Lower leg skin (tissue), 4 donors: ENCODE measurements at regions not wholly inside any gene's neighbourhood (a gene's known extent, or its start where the extent isn't known, plus 50 kb on each side); places are given as distances from the start of the nearest gene placed in this dataset.

Experiments
- DNase-seq, 2 donors: peaks; one replicate each; pipeline ENCODE4 v3.0.0-alpha.2; 2019; ENCODE audit warnings: low spot score in 2 of 2
- H3K4me3 ChIP-seq: fragments of 200-600 bp; sonication (generic); 2 replicates; pipeline ENCODE4 v1.5.1; 2017; ENCODE audit warnings: mild to moderate bottlenecking, low read depth; ENCODE audit not compliant: poor library complexity, severe bottlenecking
- CTCF ChIP-seq, 3 donors: fragments of 450-650 bp; IDR thresholded peaks; one replicate each; pipeline ENCODE4 v1.5.1; 2016; ENCODE audit warnings: antibody characterized with exemption in 3 of 3, mild to moderate bottlenecking in 3 of 3, moderate library complexity in 2 of 3
- POLR2A ChIP-seq, 2 donors: fragments of 450-650 bp; IDR thresholded peaks; one replicate each; pipeline ENCODE4 v1.6.1; 2016 to 2017; ENCODE audit warnings: antibody characterized with exemption in 2 of 2, mild to moderate bottlenecking in 1 of 2, moderate library complexity in 1 of 2
- WGBS, 2 donors: methylation state at CpG; one replicate each; pipeline ENCODE4 v1.1.5; 2018; 5-methylcytosine and 5-hydroxymethylcytosine counted together
- intact Hi-C: fragments of 100-400 bp; cut with DNase I; formaldehyde crosslinking; loops from one replicate; pipeline ENCODE4 v1.15.0; 2023; ENCODE audit warnings: low total_unique reads

- no peak for DNase-seq
- TF ChIP-seq CTCF (IDR thresholded peaks at IDR 0.05) (no peak), POLR2A (IDR thresholded peaks at IDR 0.05) (no peak)
- no peak overlapping the region for H3K4me3 ChIP-seq
- intact Hi-C loops = no loop called here
- 23 to 42% methylated on average over 3 of the region's 3 CpGs for WGBS, 2 donors
Observed at GRCh38 chr2:139720056-139720455, 939.9 kb upstream of the NXPH2 start.

GRCh38 chr2:139704606-139705005, 924.4 kb upstream of the NXPH2 start:
- intact Hi-C loops = no loop called here
- H3K4me3 ChIP-seq = no peak overlapping the region
- no peak for DNase-seq
- no peak for TF ChIP-seq POLR2A (IDR thresholded peaks at IDR 0.05)
- no peak for TF ChIP-seq CTCF (IDR thresholded peaks at IDR 0.05)

GRCh38 chr2:139694327-139694726, 914.1 kb upstream of the NXPH2 start:
- intact Hi-C loops = no loop called here
- TF ChIP-seq POLR2A (IDR thresholded peaks at IDR 0.05) (no peak), CTCF (IDR thresholded peaks at IDR 0.05) (no peak)
- 68% methylated on average over 1 of the region's 1 CpG for WGBS, 2 donors
- no peak for DNase-seq
- no peak overlapping the region for H3K4me3 ChIP-seq

- H3K4me3 ChIP-seq = no peak overlapping the region
- intact Hi-C loops = no loop called here
- TF ChIP-seq CTCF (IDR thresholded peaks at IDR 0.05) = no peak
- TF ChIP-seq POLR2A (IDR thresholded peaks at IDR 0.05) = no peak
- WGBS, 2 donors = 82 to 83% methylated on average over 3 of the region's 3 CpGs
- DNase-seq = no peak
Observed at GRCh38 chr2:139686205-139686604, 906.0 kb upstream of the NXPH2 start.

DNA sequence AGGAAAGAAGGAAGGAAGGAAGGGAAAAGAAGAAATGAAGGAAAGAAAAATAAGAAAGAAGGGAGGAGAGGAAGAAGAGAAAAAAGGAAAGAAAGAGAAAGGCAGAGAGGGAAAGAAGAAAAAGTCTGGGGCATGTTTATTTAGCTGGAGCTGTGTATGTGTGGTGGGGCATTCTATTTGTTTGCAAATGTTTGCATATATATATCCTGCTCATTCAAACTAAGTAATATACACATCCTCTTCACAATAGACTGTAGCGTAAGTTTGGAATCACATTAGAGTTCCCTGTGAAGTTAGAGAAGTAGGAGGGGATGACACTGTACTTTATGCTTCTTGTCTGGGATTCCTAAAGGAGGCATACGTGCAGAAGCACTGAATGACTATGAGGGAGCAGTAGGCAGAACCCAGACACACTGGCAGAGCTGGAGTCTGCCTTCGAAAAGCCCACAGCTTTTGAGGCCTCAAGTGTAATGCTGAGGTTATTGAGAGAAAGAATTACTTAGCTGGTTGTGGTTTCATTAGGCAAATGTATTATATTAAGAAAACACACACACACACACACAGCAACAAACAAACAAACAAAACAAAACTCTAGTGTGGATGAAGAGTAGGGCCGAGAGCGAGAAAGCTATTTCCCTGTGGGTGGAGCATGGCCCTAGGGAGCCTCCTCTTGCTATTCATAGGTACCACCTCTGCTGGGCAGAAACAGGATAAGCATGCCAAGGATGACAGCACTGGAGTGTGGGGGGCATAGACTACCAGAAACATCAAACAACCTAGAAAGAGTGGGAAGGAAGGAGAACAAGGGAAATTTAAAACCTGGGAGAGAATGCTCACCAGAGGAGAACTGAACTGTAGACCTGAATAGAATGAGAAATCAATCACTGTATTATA, 905.1 kb upstream of the NXPH2 start:
- TF ChIP-seq POLR2A (IDR thresholded peaks at IDR 0.05) (no peak), CTCF (IDR thresholded peaks at IDR 0.05) (no peak)
- intact Hi-C loops = no loop called here
- no peak for DNase-seq
- 79 to 83% methylated on average over 5 of the region's 5 CpGs for WGBS, 2 donors
- no peak overlapping the region for H3K4me3 ChIP-seq
